NCI-H446 treated with DMSO at 0.1 percent for 48 hours (cell line): ENCODE measurements at regions not wholly inside any gene's neighbourhood (a gene's known extent, or its start where the extent isn't known, plus 50 kb on each side); places are given as distances from the start of the nearest gene placed in this dataset.
"Not testable (repeated sequence)": the region's sequence is repeated elsewhere in the genome, so short reads cannot be mapped to it uniquely, and the experiment has no call there.

Experiments
- DNase-seq: peaks from one replicate; lab custom pipeline; 2025; lab: John Stamatoyannopoulos, UW

GRCh38 chr20:12072221-12072953, 154.7 kb downstream of the BTBD3 start:
- no peak for DNase-seq

DNA sequence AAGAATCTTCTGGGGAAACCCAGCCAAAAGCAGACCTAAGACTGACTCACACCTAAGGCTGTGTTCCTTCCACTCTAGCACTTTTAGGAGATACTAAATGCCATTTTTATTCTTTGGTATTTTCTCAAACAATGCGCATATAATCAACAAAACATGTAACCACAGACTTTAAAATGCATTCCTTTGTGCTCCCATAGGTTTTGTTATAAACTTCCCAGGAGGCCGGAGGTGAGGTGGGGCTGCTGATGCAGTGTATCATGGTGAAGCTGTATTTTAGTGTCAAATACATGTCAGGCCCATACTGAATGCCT, 155.2 kb downstream of the BTBD3 start:
- DNase-seq, result no peak

DNA sequence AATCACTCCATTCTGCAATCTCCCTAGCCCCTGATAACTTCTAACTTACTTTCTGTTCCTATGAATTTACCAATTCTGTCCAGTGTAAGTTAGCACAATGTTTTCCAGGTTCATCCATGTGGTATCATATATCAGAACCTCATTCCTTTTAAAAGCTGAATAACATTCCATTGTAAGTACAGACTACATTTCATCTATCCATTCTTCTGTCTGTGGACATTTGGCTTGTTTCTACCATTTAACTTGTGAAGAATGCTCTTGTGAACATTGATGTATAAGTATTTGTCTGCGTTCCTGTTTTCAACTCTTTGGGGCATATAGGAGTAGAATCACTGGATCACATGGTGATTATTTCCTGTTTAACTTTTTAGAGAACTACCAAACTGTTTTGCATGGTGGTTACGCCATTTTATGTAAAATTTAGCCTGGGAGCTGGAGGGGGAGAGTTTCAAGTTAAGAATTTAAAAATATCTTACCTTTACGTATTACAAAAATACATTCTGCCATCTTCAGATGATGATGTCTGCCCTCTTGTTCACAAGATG, 156.5 kb downstream of the BTBD3 start:
- no peak for DNase-seq

DNA sequence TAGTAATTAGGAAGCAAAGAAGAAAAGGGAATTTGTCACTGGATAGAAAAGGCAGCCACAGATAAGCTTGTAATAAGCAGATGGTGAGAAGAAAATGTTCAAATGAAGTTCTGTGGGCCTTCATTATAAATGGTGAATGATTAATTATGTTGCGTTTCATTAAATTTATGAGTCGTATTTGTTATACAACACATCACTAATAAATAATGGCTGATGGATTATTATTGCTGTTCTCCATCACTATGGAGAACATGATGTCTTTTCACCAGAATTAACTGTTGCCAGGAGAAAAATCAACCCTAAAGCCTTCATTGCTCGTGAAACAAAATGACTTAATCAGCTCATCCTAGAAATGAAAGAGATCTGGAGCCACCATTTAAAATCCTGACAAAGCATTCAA, 158.5 kb downstream of the BTBD3 start:
- no peak for DNase-seq

DNA sequence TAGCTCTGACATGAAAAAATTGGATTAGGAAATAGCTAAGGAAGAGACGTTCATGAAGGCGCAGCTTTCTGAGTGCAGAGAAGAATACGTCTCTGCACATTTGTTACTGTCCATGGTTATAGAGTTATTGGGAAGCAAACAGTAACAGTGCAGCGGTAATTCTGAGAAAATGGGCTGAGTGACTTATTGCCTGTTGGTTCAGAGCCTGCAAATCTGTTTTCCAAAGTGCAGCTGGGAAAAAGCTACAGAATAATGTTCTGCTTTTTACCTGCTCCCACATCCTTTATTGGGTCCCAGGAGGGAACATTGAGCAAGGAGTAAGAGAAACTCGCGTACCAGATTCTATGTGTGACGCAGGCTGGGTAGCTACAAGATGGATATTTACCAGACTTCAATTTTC, 160.2 kb downstream of the BTBD3 start:
- no peak for DNase-seq

- no peak for DNase-seq
Measured at GRCh38 chr20:12079490-12079889, 161.8 kb downstream of the BTBD3 start.

DNA sequence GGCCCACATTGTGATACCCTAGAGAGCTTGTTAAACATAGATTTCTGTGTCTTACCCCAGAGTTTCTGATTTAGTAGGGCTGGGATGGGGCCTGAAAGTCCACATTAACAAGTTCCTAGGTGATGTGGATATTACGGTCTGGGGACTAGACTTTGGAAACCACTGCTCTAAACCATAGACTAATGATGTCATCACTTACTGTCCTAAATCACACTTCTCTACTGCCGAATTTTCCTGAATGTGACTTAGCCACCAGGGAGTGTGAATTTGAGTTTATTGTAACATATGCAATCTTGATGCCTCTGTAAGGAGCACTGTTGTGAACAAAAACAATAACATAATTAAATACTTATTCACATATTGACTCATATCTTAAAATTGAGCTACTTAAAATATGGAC, 165.6 kb downstream of the BTBD3 start:
- DNase-seq, result no peak

- no peak for DNase-seq
Measured at GRCh38 chr20:12084482-12084881, 166.8 kb downstream of the BTBD3 start.

DNA sequence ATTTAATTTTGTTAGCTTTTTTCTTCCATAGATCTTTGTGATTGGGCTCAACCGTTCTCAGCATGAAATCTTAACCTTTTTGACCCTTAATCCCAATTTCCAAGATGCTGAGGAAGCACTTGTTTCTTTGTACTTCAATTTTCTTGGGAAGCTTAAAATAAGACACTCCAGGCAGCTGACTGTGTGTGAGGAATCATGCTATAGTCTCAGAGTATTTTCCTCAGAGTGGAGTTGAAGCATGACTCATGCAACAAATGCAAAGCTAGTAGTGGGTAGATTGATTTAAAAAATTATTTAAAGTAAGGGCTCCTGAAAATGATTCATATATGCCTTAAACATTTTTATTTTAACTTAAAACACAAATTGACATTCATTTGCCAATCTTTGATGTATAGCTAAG, 168.7 kb downstream of the BTBD3 start:
- DNase-seq, result no peak

DNA sequence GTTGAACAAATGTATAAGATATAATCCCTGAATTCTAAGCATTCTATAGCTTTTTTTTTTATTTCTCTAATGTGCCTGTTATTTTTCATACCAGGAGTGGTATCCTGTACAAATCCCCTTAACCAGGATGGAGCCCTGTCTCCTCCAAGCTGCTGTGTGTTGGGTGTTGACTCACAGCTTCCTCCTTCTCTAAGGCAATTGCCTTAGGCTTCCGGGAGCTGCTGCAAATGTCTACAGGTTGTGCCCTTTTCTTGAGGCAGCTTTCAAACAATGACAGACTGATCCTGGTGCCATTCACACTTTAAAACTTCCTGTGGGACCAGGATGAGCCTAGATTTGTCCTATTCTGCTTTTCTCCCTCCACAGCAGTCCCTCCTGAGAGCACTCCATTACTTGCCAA, 173.2 kb downstream of the BTBD3 start:
- no peak for DNase-seq

DNA sequence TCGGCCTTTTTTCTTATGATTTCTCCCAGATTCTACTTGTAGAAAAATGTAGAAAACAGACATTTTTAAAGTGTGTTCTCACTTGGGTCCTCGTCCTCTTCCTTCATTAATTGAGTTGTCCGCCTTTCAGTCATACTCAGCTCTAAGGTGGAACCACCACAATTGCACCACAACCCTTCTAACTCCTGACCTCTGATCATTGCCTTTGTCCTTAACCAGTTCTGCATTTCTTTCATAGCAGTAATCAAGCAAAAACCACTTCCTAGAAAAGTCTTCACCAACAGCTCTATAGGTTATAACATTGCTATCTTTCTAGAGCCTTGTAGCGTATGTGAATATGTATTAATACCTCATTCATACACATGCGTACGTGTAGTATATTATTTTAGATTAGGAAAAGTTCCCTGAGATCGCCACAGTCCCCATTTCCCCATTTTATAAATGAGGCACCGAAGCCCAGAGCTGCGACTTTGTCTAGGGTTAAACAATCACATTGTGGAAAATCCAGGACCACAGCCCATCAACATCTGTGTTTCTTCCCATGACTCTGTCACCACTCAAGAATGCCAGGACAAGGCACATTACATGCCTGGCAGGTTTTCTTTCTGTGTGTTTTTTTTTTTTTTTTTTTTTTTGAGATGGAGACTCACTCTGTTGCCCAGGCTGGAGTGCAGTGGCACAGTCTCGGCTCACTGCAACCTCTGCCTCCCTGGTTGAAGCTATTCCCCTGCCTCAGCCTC, 175.5 kb downstream of the BTBD3 start:
- DNase-seq, result no peak

- not testable (repeated sequence) for DNase-seq
Measured at GRCh38 chr20:12093797-12094190, 176.1 kb downstream of the BTBD3 start.

GRCh38 chr20:12095180-12095920, 177.7 kb downstream of the BTBD3 start:
- no peak for DNase-seq

DNA sequence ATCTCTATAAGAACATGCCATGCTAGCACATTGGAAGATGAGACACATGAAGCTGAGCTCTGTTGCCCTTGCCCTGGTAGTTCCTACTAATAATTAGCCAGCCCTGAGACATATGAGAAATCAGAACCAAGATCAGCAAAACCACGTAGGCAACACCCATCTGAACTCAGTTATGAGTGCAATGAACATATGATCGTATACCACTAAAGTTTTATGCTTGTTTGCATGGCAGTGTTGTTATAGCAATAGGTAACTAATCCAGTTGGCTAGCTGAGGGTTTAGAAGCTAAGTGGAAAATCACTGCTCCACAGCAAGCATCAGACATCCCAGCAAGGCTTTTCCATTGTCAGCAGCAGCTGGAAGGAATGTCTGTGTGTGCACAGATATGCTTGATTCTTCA, 180.7 kb downstream of the BTBD3 start:
- DNase-seq, result no peak

DNA sequence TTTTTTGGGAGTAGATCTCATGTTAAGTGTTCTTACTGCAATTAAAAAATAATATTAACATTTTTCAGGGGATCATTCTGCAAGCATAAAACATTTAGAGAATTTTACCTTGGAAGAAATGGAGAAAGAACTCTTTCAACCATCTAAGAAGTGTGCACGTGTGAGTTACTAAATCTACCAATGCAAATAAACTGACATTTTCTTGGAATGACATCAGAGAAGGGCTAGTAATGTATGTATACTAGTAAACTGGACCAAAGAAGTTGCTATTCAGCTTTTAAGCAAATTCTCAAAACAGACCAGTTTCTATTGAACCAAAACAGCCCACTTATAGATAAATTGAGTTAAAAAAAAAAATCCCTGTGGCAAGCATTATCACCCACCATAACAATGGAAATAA, 191.2 kb downstream of the BTBD3 start:
- no peak for DNase-seq

DNA sequence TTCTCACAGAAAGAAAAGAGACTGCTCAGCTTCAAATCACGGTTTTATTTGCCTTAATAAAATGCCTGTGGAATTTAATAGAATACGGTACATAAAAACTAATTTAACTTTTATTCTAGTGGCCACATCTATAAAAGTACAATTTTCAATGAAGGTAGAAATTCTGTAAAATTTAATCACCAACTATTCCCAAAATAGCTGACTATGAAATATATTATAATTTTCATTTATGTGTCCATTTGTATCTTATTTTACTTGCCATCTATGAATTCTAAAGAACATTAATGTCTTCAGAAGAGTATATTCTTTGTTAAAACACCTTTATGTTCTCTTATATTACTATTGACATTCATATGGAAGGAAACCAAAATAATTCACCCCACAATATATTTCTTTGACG, 192.6 kb downstream of the BTBD3 start:
- DNase-seq, result no peak

DNA sequence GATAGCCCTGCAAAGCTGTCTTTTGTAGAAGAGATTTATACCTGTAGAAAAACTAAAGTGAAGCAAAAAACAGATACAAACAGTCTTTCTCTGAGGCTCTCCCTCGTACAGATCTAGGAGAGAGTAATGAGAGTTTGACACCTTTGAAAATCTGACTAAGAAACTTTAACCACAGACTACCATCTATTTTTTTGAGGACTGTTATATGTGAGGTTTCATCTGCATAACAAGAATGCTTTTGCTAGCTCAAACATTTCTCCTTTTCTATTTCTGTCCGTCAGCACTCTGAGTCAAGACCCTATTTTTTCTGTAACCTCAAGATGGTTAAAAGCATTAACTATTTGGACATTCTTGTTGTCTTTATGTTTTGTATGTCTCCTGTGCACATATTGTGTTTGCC, 193.0 kb downstream of the BTBD3 start:
- no peak for DNase-seq

GRCh38 chr20:12111431-12112088, 193.9 kb downstream of the BTBD3 start:
- no peak for DNase-seq

- DNase-seq, result no peak
Measured at GRCh38 chr20:12112089-12112474, 194.4 kb downstream of the BTBD3 start.

GRCh38 chr20:12112665-12113064, 195.0 kb downstream of the BTBD3 start:
- no peak for DNase-seq

DNA sequence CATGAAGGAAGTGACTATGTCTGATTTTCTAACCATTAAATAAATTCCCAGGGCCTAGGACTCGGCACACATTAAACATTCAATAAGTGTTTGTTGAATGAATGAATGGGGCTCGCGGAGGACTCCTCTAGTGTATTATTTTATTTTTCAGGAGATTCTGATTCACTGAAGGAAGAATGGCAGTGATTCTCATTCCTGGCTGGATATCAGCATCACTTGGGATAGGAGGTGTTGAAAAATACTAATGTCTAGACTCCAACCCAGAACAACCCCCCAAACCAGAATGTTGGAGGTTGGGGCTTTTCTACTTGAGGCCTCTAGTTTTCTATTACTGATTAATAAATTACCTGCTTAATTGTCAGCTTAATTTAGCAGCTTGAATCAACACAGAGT, 195.4 kb downstream of the BTBD3 start:
- no peak for DNase-seq
